Smooth muscle cell (in vitro differentiated cells): ENCODE measurements at regions not wholly inside any gene's neighbourhood (a gene's known extent, or its start where the extent isn't known, plus 50 kb on each side); places are given as distances from the start of the nearest gene placed in this dataset.

Experiments
- DNase-seq: peaks from one replicate; lab custom pipeline; 2025; ENCODE audit not compliant: unreplicated experiment; lab: John Stamatoyannopoulos, UW
- H2AFZ ChIP-seq: fragments of 200-600 bp; sonication (generic); 2 replicates; pipeline ENCODE4 v1.6.0; 2016; ENCODE audit warnings: antibody characterized with exemption, low read depth, mild to moderate bottlenecking
- H3F3A ChIP-seq: fragments of 200-600 bp; sonication (generic); 2 replicates; pipeline ENCODE4 v1.6.0; 2017; ENCODE audit warnings: antibody characterized with exemption, low read depth
- H3K27ac ChIP-seq: fragments of 200-600 bp; sonication (generic); 2 replicates; pipeline ENCODE4 v1.5.1; 2016; ENCODE audit warnings: low read depth, mild to moderate bottlenecking
- H3K27me3 ChIP-seq: fragments of 200-600 bp; sonication (generic); 2 replicates; pipeline ENCODE4 v1.6.1; 2016; ENCODE audit warnings: low read depth, mild to moderate bottlenecking
- H3K36me3 ChIP-seq: fragments of 200-600 bp; sonication (generic); 2 replicates; pipeline ENCODE4 v1.5.1; 2016; ENCODE audit warnings: low read depth
- H3K4me1 ChIP-seq: fragments of 200-600 bp; sonication (generic); 2 replicates; pipeline ENCODE4 v1.5.1; 2016; ENCODE audit warnings: low read depth
- H3K4me2 ChIP-seq: fragments of 200-600 bp; sonication (generic); 2 replicates; pipeline ENCODE4 v1.6.0; 2016; ENCODE audit warnings: mild to moderate bottlenecking
- H3K4me3 ChIP-seq: fragments of 200-600 bp; sonication (generic); 2 replicates; pipeline ENCODE4 v1.5.1; 2016; ENCODE audit warnings: mild to moderate bottlenecking
- H3K79me2 ChIP-seq: fragments of 200-600 bp; sonication (generic); 2 replicates; pipeline ENCODE4 v1.6.0; 2016; ENCODE audit warnings: low read depth, mild to moderate bottlenecking
- H3K9ac ChIP-seq: fragments of 200-600 bp; sonication (generic); 2 replicates; pipeline ENCODE4 v1.6.0; 2016; ENCODE audit warnings: low read depth
- H3K9me3 ChIP-seq: fragments of 200-600 bp; sonication (generic); replicated peaks from 2 replicates; pipeline ENCODE4 v1.5.1; 2016; ENCODE audit warnings: low read depth
- H4K20me1 ChIP-seq: fragments of 200-600 bp; sonication (generic); 2 replicates; pipeline ENCODE4 v1.6.0; 2016; ENCODE audit warnings: low read depth
- WGBS: methylation state at CpG from one replicate; pipeline ENCODE4 v1.1.7; 2016; ENCODE audit warnings: low lambda C conversion rate; 5-methylcytosine and 5-hydroxymethylcytosine counted together
- TF ChIP-seq, protein P1 (sequence below): fragments of 200-600 bp; sonication (generic); IDR thresholded peaks from 2 replicates; pipeline ENCODE4 v1.5.1; 2017; ENCODE audit warnings: borderline replicate concordance, mild to moderate bottlenecking, antibody characterized with exemption; ENCODE audit not compliant: insufficient read depth, poor library complexity, severe bottlenecking

DNA sequence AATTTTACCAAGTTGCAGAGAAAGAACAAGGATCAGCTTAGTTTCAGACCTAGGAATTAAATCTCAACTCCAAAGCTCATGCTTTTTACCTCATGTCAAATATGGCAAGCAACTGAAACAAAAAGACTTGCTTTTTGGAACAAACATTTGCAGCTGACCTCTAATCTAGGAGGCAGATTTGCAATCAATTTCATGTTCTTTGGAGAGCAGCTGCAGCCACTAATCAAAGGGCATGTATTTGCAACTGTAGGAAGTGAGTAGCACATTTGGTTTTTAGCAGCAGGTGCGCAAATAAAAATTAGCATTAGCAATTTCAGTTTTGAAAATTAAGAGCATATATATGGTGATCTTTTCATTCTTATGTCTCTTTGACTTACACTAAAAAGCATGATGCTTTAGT, 459.3 kb upstream of the SLC10A2 start:
- H3K27me3 ChIP-seq, result no peaks in the 10 kb centered on the region
- no peak overlapping the region for H3K9ac ChIP-seq
- no peak overlapping the region for H3K4me2 ChIP-seq
- no peak overlapping the region for H3K27ac ChIP-seq
- no peaks in the 10 kb centered on the region for H4K20me1 ChIP-seq
- TF ChIP-seq, protein P1, sequence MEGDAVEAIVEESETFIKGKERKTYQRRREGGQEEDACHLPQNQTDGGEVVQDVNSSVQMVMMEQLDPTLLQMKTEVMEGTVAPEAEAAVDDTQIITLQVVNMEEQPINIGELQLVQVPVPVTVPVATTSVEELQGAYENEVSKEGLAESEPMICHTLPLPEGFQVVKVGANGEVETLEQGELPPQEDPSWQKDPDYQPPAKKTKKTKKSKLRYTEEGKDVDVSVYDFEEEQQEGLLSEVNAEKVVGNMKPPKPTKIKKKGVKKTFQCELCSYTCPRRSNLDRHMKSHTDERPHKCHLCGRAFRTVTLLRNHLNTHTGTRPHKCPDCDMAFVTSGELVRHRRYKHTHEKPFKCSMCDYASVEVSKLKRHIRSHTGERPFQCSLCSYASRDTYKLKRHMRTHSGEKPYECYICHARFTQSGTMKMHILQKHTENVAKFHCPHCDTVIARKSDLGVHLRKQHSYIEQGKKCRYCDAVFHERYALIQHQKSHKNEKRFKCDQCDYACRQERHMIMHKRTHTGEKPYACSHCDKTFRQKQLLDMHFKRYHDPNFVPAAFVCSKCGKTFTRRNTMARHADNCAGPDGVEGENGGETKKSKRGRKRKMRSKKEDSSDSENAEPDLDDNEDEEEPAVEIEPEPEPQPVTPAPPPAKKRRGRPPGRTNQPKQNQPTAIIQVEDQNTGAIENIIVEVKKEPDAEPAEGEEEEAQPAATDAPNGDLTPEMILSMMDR, result no peak
- no peak overlapping the region for H3K4me3 ChIP-seq
- DNase-seq, result no peak
- H2AFZ ChIP-seq, result no peak overlapping the region
- no peaks in the 10 kb centered on the region for H3F3A ChIP-seq
- WGBS, result 85% methylated on average over 1 of the region's 1 CpG
- no peaks in the 10 kb centered on the region for H3K9me3 ChIP-seq
- H3K36me3 ChIP-seq, result no peaks in the 10 kb centered on the region
- no peaks in the 10 kb centered on the region for H3K79me2 ChIP-seq
- H3K4me1 ChIP-seq, result no peaks in the 10 kb centered on the region

DNA sequence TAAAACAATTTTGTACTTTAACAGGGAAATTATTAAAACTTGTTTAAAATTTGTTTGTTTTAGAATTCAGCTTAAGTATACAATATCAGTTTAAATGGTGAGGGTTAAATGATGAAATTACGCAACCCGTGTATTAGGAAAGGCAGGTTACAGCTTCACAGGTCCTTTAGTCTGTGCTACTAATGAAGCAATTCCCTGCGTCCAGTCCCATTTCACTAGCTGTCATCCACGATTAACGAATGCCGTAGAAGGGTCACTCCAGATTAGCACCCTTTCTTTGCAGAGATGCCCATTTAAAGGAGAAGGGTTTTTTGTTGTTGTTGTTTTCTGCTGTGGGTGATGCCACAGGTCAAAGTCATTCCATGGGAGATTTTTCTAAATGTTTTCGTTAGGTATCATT, 457.6 kb upstream of the SLC10A2 start:
- Histone ChIP-seq H3K9me3 (no peaks in the 10 kb centered on the region), H3K27ac (no peak overlapping the region)
- WGBS, result 85% methylated on average over 7 of the region's 7 CpGs

DNA sequence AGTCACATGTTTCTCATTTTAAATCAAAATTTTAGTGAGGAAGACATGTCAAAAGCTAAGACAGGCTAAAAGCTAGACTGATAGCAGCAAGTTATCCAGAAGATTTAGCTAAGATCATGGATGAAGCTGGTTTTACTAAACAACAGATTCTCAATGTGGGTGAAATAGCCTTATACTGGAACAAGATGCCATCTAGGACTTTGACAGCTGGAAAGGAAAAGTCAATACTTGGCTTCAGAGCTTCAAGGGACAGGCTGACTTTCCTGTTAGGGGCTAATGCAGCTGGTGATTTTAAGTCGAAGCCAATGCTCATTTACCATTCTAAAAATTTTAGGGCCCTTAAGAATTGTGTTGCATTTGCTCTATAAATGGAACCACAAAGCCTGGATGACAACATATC, 455.3 kb upstream of the SLC10A2 start:
- DNase-seq, result no peak
- Histone ChIP-seq H3K9me3 (no peaks in the 10 kb centered on the region), H3F3A (no peaks in the 10 kb centered on the region), H3K36me3 (no peaks in the 10 kb centered on the region), H3K27me3 (no peaks in the 10 kb centered on the region), H2AFZ (no peak overlapping the region), H3K27ac (no peak overlapping the region), H3K4me2 (no peak overlapping the region), H3K4me1 (no peaks in the 10 kb centered on the region), H3K4me3 (no peak overlapping the region), H3K79me2 (no peaks in the 10 kb centered on the region), H4K20me1 (no peaks in the 10 kb centered on the region), H3K9ac (no peak overlapping the region)
- TF ChIP-seq, protein P1, result no peak
- WGBS, result 88% methylated on average over 1 of the region's 1 CpG

More for the DNA sequence above, 457.6 kb upstream of the SLC10A2 start:
- no peaks in the 10 kb centered on the region for H3K79me2 ChIP-seq
- H3K9ac ChIP-seq, result no peak overlapping the region
- H3K4me3 ChIP-seq, result no peak overlapping the region
- no peaks in the 10 kb centered on the region for H3K36me3 ChIP-seq
- H4K20me1 ChIP-seq, result no peaks in the 10 kb centered on the region
- no peak overlapping the region for H2AFZ ChIP-seq
- H3K4me2 ChIP-seq, result no peak overlapping the region
- no peaks in the 10 kb centered on the region for H3K27me3 ChIP-seq
- no peaks in the 10 kb centered on the region for H3K4me1 ChIP-seq
- TF ChIP-seq, protein P1, result no peak
- DNase-seq, result no peak
- H3F3A ChIP-seq, result no peaks in the 10 kb centered on the region

DNA sequence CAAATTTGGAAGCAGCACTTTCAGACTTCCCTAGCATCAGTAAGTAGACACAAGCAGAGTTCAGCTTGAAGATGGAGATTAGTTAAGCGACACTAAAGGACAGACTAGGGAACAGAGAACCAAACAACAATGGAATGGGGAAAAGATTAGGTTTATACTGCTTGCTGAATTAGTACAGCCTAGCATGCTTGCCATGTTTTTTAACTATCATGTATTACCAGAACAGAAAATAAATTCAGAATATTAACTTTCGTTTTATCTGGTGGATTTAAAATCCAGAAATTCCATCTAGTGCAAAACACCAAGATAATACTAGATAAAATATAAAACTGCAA, 451.5 kb upstream of the SLC10A2 start:
- H3K4me2 ChIP-seq, result no peak overlapping the region
- peaks cover 5% of the 10 kb centered on the region for H3K4me1 ChIP-seq
- no peaks in the 10 kb centered on the region for H3K27me3 ChIP-seq
- no peak for DNase-seq
- TF ChIP-seq, protein P1, result no peak
- no peaks in the 10 kb centered on the region for H4K20me1 ChIP-seq
- no peaks in the 10 kb centered on the region for H3K9me3 ChIP-seq
- H3K79me2 ChIP-seq, result no peaks in the 10 kb centered on the region
- 92% methylated on average over 2 of the region's 2 CpGs for WGBS
- H3F3A ChIP-seq, result no peaks in the 10 kb centered on the region
- H3K4me3 ChIP-seq, result no peak overlapping the region
- no peak overlapping the region for H2AFZ ChIP-seq
- no peak overlapping the region for H3K27ac ChIP-seq
- no peaks in the 10 kb centered on the region for H3K36me3 ChIP-seq
- no peak overlapping the region for H3K9ac ChIP-seq
